ENCODE measurements at regions not wholly inside any gene's neighbourhood (a gene's known extent, or its start where the extent isn't known, plus 50 kb on each side); places are given as distances from the start of the nearest gene placed in this dataset.

DNA sequence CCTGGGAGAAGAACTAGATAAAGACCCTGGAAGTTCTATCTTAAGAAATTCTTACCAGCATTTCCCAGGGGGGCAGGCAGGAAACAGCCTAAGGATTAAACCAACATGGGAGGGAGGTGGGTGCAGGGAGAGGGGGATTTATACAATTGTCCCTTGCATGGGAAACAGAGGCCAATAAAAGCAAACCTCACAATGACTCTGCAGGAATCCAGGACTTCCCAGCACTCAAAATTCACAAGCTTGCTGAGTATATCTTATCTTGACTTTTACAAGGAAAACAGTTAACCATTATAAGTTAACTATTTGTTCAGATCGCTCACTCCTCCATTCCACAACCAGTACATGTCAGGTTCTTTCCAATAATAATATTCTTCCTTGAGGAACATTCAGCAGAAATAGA is 241.3 kb downstream of the MREG start:
- H3K9me3 ChIP-seq = no peaks in the 10 kb centered on the region
- H3K27ac ChIP-seq = no peak overlapping the region
- H3K4me1 ChIP-seq = no peaks in the 10 kb centered on the region
- H3K27me3 ChIP-seq = no peaks in the 10 kb centered on the region
- H3K4me3 ChIP-seq = no peak overlapping the region
- TF ChIP-seq, protein P1, sequence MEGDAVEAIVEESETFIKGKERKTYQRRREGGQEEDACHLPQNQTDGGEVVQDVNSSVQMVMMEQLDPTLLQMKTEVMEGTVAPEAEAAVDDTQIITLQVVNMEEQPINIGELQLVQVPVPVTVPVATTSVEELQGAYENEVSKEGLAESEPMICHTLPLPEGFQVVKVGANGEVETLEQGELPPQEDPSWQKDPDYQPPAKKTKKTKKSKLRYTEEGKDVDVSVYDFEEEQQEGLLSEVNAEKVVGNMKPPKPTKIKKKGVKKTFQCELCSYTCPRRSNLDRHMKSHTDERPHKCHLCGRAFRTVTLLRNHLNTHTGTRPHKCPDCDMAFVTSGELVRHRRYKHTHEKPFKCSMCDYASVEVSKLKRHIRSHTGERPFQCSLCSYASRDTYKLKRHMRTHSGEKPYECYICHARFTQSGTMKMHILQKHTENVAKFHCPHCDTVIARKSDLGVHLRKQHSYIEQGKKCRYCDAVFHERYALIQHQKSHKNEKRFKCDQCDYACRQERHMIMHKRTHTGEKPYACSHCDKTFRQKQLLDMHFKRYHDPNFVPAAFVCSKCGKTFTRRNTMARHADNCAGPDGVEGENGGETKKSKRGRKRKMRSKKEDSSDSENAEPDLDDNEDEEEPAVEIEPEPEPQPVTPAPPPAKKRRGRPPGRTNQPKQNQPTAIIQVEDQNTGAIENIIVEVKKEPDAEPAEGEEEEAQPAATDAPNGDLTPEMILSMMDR (IDR thresholded peaks at IDR 0.05) = no peak
- no peak for TF ChIP-seq POLR2A (IDR thresholded peaks at IDR 0.05)
- no peak for DNase-seq
- no peaks in the 10 kb centered on the region for H3K36me3 ChIP-seq

DNA sequence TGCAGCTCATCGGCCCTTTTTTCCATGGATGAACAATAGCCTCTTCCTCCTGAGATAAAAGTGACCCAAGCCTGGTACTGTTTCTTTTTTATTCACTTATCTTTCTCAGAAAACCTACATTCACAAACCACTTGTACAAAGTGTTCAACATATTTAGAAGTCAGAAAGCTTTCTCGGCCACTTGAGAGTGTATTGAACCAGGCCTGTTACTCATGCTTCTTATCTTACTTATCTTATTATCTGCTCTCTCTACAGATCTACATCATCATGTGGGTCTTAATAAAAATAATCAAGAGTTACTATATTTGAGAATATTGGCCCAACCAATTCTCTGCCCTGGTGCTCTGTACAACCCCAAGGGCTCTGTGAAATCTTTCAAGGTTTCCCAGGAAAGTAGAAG is 242.1 kb downstream of the MREG start:
- no peaks in the 10 kb centered on the region for H3K27me3 ChIP-seq
- no peak overlapping the region for H3K27ac ChIP-seq
- no peaks in the 10 kb centered on the region for H3K4me1 ChIP-seq
- H3K9me3 ChIP-seq = no peaks in the 10 kb centered on the region
- no peak for DNase-seq
- no peaks in the 10 kb centered on the region for H3K36me3 ChIP-seq
- no peak overlapping the region for H3K4me3 ChIP-seq
- TF ChIP-seq POLR2A (IDR thresholded peaks at IDR 0.05) = no peak
- TF ChIP-seq, protein P1 (IDR thresholded peaks at IDR 0.05) = no peak

DNA sequence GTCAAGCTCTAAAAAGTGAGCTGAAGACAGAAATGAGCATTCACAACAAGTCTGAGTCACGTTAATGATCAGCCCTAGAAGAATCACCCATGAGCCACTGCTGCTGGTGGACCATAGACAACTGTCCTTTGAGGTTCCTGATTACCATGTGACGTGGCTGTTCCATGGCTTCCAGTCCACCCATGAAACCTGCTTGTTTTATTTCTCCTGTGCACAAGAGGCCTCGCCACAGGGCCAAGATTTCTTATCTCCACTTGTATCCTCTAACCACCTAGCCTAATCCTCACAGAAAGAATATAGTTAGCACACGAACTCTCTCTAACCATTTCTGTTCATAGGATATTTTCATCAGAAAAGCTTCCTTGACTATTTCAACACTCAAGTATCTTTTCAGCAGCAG is 242.7 kb downstream of the MREG start:
- H3K27me3 ChIP-seq = no peaks in the 10 kb centered on the region
- TF ChIP-seq POLR2A (IDR thresholded peaks at IDR 0.05) = no peak
- TF ChIP-seq, protein P1 (IDR thresholded peaks at IDR 0.05) = no peak
- no peak for DNase-seq
- no peak overlapping the region for H3K27ac ChIP-seq
- no peaks in the 10 kb centered on the region for H3K4me1 ChIP-seq
- no peaks in the 10 kb centered on the region for H3K36me3 ChIP-seq
- H3K4me3 ChIP-seq = no peak overlapping the region
- no peaks in the 10 kb centered on the region for H3K9me3 ChIP-seq

DNA sequence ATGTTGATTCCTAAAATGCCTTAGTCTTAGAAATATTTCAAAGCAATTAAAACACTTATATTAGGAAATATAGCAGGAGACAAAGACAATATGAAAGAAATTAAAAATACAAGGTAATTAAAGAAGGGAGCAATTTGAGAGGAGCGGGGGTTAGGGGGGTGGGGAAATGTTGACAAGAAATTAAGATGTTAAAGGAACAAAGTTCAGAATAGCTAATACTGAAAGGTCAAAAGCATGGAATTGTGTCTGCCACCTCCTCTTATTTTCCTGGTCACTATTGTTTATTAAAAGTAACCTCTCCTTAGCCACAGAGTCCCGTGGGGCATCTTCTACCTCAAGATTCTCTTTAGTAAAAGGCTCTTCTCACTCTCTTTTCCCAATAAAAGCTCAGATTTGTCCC is 244.1 kb downstream of the MREG start:
- DNase-seq = no peak
- Histone ChIP-seq H3K27me3 (no peaks in the 10 kb centered on the region), H3K4me1 (no peaks in the 10 kb centered on the region), H3K9me3 (no peaks in the 10 kb centered on the region), H3K36me3 (no peaks in the 10 kb centered on the region), H3K27ac (no peak overlapping the region), H3K4me3 (no peak overlapping the region)
- TF ChIP-seq, protein P1 (IDR thresholded peaks at IDR 0.05) = no peak
- TF ChIP-seq POLR2A (IDR thresholded peaks at IDR 0.05) = no peak

DNA sequence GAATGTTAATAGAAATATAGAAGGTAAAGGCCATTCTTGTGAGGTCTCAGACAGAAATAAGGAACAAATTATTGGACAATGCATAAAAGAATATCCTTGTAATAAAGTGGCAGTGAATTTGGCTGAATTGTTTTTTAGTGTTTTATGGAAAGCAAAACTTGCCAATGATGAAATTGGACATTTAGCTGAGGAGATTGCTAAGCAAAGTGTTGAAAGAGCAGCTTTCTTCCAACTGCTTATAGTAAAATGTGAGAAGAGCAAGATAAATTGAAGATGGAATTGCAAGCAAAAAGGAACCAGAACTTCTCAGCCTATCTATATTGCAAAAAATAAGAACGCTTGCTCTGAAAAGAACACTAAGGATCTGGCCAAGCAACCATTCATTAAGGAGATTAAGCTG is 245.7 kb downstream of the MREG start:
- H3K9me3 ChIP-seq = no peaks in the 10 kb centered on the region
- TF ChIP-seq, protein P1 (IDR thresholded peaks at IDR 0.05) = no peak
- TF ChIP-seq POLR2A (IDR thresholded peaks at IDR 0.05) = no peak
- H3K27me3 ChIP-seq = no peaks in the 10 kb centered on the region
- H3K36me3 ChIP-seq = no peaks in the 10 kb centered on the region
- no peak overlapping the region for H3K4me3 ChIP-seq
- no peak for DNase-seq
- no peak overlapping the region for H3K27ac ChIP-seq
- H3K4me1 ChIP-seq = no peaks in the 10 kb centered on the region

DNA sequence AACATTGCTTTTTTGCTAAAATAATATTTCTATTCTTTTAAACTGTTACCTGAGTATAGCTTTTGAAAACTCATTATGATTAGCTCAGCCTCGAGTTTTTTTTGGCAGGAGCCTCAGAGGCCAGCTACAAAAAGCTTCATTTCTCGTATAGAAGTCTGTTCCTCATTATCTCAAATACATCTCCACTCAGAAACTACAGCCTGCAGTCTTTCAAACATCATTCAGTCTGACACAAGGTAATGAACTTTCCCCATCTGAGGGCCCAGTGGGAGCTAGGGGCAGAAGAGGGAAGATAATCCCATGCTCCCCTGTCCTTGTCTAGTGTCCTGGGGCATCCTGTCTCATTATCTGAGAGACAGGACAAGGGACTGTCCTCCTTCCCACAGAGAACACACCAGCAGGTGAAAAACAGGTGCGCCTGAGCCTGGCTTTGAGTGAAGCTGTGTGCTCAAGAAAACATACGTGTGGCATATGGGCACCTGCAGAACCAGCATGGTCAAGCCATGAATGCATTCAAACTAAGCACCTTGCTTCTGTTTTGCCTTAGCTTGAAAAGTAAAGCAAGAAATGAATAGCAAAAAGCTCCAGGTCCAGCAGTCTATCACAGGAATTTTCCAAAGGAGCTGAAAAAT is 247.5 kb downstream of the MREG start:
- no peak overlapping the region for H3K4me3 ChIP-seq
- H3K4me1 ChIP-seq = no peaks in the 10 kb centered on the region
- no peaks in the 10 kb centered on the region for H3K36me3 ChIP-seq
- no peak for DNase-seq
- no peaks in the 10 kb centered on the region for H3K9me3 ChIP-seq
- no peak overlapping the region for H3K27ac ChIP-seq
- no peaks in the 10 kb centered on the region for H3K27me3 ChIP-seq
- TF ChIP-seq, protein P1 (IDR thresholded peaks at IDR 0.05) = no peak
- TF ChIP-seq POLR2A (IDR thresholded peaks at IDR 0.05) = no peak
